Natural killer cell (primary cell): ENCODE measurements at regions not wholly inside any gene's neighbourhood (a gene's known extent, or its start where the extent isn't known, plus 50 kb on each side); places are given as distances from the start of the nearest gene placed in this dataset.
A peak's percentile ranks its signal among the peaks of the same experiment; 100 is the strongest.

ENCODE experiments used
- ATAC-seq, 3 donors: fragments of 150-1000 bp in 2 of 3; fragments of 200-7000 bp in 1 of 3; cut with Tn5 transposase; 1 replicate in 1 of 3; 2 replicates in 2 of 3; pipeline ENCODE4 v1.10.0; 2021; ENCODE audit warnings: mild to moderate bottlenecking in 2 of 3, moderate library complexity in 2 of 3
- DNase-seq, 2 donors: peaks; one replicate each; pipeline versions ENCODE4 v3.0.0 to v3.0.0-alpha.2; 2013 to 2021; ENCODE audit warnings: mixed read lengths in 1 of 2
- H3K27ac ChIP-seq: one replicate; pipeline ENCODE4 v1.5.1; 2013; ENCODE audit warnings: mild to moderate bottlenecking, low read length
- H3K27me3 ChIP-seq: one replicate; pipeline ENCODE4 v1.6.1; 2013; ENCODE audit warnings: low read length; ENCODE audit not compliant: control insufficient read depth, insufficient read depth
- H3K36me3 ChIP-seq: one replicate; pipeline ENCODE4 v1.6.1; 2013; ENCODE audit warnings: low read length; ENCODE audit not compliant: control insufficient read depth, insufficient read depth
- H3K4me1 ChIP-seq: one replicate; pipeline ENCODE4 v1.6.1; 2013; ENCODE audit warnings: low read length; ENCODE audit not compliant: control insufficient read depth, insufficient read depth
- H3K4me3 ChIP-seq: one replicate; pipeline ENCODE4 v1.5.1; 2013; ENCODE audit warnings: low read length
- H3K9me3 ChIP-seq: one replicate; pipeline ENCODE4 v1.6.1; 2013; ENCODE audit warnings: low read length; ENCODE audit not compliant: control insufficient read depth, insufficient read depth
- H3K27ac Mint-ChIP-seq, 2 donors: one replicate each; pipeline ENCODE4 v1.8.0; 2022; ENCODE audit warnings: mild to moderate bottlenecking in 2 of 2, mixed read lengths in 2 of 2, moderate library complexity in 1 of 2
- H3K27me3 Mint-ChIP-seq, 2 donors: one replicate each; pipeline ENCODE4 v1.8.0; 2022; ENCODE audit warnings: low read depth in 2 of 2, mixed read lengths in 2 of 2
- H3K36me3 Mint-ChIP-seq: one replicate; pipeline ENCODE4 v1.8.0; 2022; ENCODE audit warnings: mixed read lengths
- H3K4me1 Mint-ChIP-seq, 2 donors: one replicate each; pipeline ENCODE4 v1.8.0; 2022; ENCODE audit warnings: mixed read lengths in 2 of 2
- H3K4me3 Mint-ChIP-seq: one replicate; pipeline ENCODE4 v1.8.0; 2022; ENCODE audit warnings: mild to moderate bottlenecking, moderate library complexity, mixed read lengths
- H3K9me3 Mint-ChIP-seq, 2 donors: one replicate each; pipeline ENCODE4 v1.8.0; 2022; ENCODE audit warnings: mixed read lengths in 2 of 2
- WGBS: methylation state at CpG from one replicate; pipeline ENCODE4 v1.1.7; 2013; ENCODE audit warnings: missing lambda C conversion rate; ENCODE audit not compliant: insufficient coverage; 5-methylcytosine and 5-hydroxymethylcytosine counted together
- intact Hi-C: fragments of 100-400 bp; cut with micrococcal nuclease; formaldehyde crosslinking; loops from one replicate; pipeline ENCODE4 v1.14.2; 2022
- TF ChIP-seq, protein P1 (sequence below): fragments of 200-600 bp; IDR thresholded peaks from one replicate; pipeline ENCODE4 v1.8.0; 2022; ENCODE audit warnings: antibody characterized with exemption

DNA sequence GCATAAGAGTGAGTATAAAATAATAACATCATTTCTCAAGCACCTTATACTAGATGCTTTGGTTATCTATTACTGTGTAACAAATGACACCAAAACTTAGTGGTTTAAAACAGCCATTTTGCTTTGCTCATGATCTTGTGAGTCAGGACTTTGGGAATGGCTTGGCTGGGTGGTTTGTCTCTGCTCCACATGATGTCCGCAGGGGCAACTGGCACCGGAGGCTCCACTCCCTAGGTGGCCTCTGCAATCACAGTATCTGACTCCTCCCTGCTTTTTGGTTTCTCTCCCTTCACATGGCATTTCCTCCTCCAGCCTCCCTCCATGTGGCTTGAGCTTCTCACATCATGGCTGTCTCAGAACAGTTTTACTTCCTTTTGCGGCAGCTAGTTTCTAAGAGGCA, 259.5 kb downstream of the GAS1 start:
- Mint-ChIP-seq H3K4me3 (no peak overlapping the region), H3K9me3 (no peaks in the 10 kb centered on the region)
- no peak for DNase-seq

DNA sequence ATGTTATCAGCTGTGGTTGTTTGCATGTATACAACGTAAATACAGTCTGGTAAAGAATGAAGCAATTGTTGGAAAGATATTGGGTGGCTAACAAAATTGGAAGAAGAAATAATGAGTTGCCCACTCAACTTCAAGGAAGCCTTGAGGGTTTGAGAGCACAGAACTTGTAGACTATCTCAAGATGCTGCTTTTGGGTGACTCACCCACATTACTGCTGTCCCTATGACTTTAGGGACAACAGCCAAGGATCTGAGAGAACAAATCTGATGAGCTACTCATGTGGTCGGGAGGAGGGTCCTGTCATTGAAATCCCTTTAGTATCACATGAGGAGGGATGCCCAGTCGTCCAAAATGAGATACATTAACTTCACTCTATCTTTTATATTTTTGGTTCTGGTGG, 261.8 kb downstream of the GAS1 start:
- Histone ChIP-seq H3K27ac (no peak overlapping the region), H3K4me1 (no peaks in the 10 kb centered on the region), H3K36me3 (no peaks in the 10 kb centered on the region), H3K9me3 (no peaks in the 10 kb centered on the region), H3K27me3 (no peaks in the 10 kb centered on the region), H3K4me3 (no peak overlapping the region)
- WGBS = 92% methylated on average over 2 of the region's 3 CpGs
- H3K9me3 Mint-ChIP-seq = no peaks in the 10 kb centered on the region
- TF ChIP-seq, protein P1, sequence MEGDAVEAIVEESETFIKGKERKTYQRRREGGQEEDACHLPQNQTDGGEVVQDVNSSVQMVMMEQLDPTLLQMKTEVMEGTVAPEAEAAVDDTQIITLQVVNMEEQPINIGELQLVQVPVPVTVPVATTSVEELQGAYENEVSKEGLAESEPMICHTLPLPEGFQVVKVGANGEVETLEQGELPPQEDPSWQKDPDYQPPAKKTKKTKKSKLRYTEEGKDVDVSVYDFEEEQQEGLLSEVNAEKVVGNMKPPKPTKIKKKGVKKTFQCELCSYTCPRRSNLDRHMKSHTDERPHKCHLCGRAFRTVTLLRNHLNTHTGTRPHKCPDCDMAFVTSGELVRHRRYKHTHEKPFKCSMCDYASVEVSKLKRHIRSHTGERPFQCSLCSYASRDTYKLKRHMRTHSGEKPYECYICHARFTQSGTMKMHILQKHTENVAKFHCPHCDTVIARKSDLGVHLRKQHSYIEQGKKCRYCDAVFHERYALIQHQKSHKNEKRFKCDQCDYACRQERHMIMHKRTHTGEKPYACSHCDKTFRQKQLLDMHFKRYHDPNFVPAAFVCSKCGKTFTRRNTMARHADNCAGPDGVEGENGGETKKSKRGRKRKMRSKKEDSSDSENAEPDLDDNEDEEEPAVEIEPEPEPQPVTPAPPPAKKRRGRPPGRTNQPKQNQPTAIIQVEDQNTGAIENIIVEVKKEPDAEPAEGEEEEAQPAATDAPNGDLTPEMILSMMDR = no peak
- H3K36me3 Mint-ChIP-seq = no peaks in the 10 kb centered on the region
- no peaks in the 10 kb centered on the region for H3K4me1 Mint-ChIP-seq
- peaks cover 6 to 16% of the 10 kb centered on the region in 2 donors for H3K27me3 Mint-ChIP-seq
- intact Hi-C loops = no loop called here
- ATAC-seq (no peak), DNase-seq (no peak)
- H3K4me3 Mint-ChIP-seq = no peak overlapping the region
- H3K27ac Mint-ChIP-seq = no peak overlapping the region

More for the DNA sequence above, 259.5 kb downstream of the GAS1 start:
- no peaks in the 10 kb centered on the region for H3K27me3 ChIP-seq
- H3K27ac Mint-ChIP-seq = no peak overlapping the region
- no peak for ATAC-seq
- H3K36me3 ChIP-seq = no peaks in the 10 kb centered on the region
- TF ChIP-seq, protein P1 = no peak
- no peak overlapping the region for H3K4me3 ChIP-seq
- no peaks in the 10 kb centered on the region for H3K4me1 Mint-ChIP-seq
- no peaks in the 10 kb centered on the region for H3K4me1 ChIP-seq
- H3K36me3 Mint-ChIP-seq = no peaks in the 10 kb centered on the region
- no peaks in the 10 kb centered on the region for H3K9me3 ChIP-seq
- intact Hi-C loops = no loop called here
- peaks cover 8 to 28% of the 10 kb centered on the region in 2 donors for H3K27me3 Mint-ChIP-seq
- 78% methylated on average over 3 of the region's 3 CpGs for WGBS
- H3K27ac ChIP-seq = no peak overlapping the region

DNA sequence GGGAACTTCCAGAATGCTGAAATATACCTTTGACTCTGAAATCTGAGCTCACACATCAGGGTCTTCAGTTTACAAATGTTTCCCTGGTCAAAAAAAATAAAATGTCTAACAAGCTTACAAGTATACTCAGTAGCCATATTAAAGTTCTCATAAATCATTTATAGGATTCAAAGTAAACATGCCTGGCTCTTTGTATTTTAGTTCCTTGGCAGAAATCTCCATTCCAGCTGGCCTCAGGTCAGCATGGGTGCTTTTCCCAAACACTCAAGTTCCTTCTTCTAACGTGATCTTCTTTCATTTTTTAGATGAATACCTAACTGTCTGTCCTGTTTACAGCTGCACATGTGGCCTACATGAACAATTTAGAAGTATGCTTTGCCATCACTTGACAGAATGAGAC, 263.2 kb downstream of the GAS1 start:
- no peaks in the 10 kb centered on the region for H3K36me3 ChIP-seq

DNA sequence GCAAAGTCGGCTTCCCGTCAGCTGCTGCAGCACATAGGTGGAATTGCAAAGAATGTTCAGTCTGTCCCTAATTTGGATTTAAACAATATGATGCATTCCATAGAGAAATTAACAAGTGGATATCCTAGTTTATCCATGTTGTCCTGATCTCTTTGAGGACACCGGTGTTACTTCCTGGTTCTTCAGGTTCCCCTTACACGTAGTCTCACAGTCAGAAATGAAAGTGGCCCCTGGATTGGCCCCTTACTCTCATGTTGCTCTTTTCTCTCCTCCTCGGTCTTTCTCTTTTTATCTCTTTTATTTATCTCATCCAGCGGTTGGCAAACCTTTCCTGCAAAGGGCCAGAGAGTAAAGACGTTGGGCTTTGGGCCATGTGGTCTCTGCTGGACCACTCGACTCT, 265.1 kb downstream of the GAS1 start:
- Histone ChIP-seq H3K36me3 (no peaks in the 10 kb centered on the region), H3K9me3 (no peaks in the 10 kb centered on the region), H3K4me1 (no peaks in the 10 kb centered on the region), H3K27ac (no peak overlapping the region), H3K4me3 (no peak overlapping the region), H3K27me3 (no peaks in the 10 kb centered on the region)
- no peaks in the 10 kb centered on the region for H3K4me1 Mint-ChIP-seq
- no peaks in the 10 kb centered on the region for H3K9me3 Mint-ChIP-seq
- TF ChIP-seq, protein P1 = no peak
- peaks cover 5 to 16% of the 10 kb centered on the region in 2 donors for H3K27me3 Mint-ChIP-seq
- intact Hi-C loops = no loop called here
- no peaks in the 10 kb centered on the region for H3K36me3 Mint-ChIP-seq
- H3K27ac Mint-ChIP-seq = peak overlapping the region in 1 of 2 donors; percentile 12
- peak overlapping the region; percentile 58 for H3K4me3 Mint-ChIP-seq
- ATAC-seq (no peak), DNase-seq (peak in 1 of 2 donors; percentile 17)
- 80% methylated on average over 8 of the region's 8 CpGs for WGBS

More for the DNA sequence above, 263.2 kb downstream of the GAS1 start:
- Mint-ChIP-seq H3K36me3 (no peaks in the 10 kb centered on the region), H3K27ac (no peak overlapping the region), H3K27me3 (peaks cover 6 to 16% of the 10 kb centered on the region in 2 donors), H3K4me3 (no peak overlapping the region), H3K9me3 (no peaks in the 10 kb centered on the region), H3K4me1 (no peaks in the 10 kb centered on the region)
- Histone ChIP-seq H3K27me3 (no peaks in the 10 kb centered on the region), H3K9me3 (no peaks in the 10 kb centered on the region), H3K4me1 (no peaks in the 10 kb centered on the region), H3K27ac (no peak overlapping the region), H3K4me3 (no peak overlapping the region)
- ATAC-seq = no peak
- TF ChIP-seq, protein P1 = no peak
- WGBS = 33% methylated on average over 1 of the region's 1 CpG
- intact Hi-C loops = no loop called here
- no peak for DNase-seq
